ENCODE measurements at regions not wholly inside any gene's neighbourhood (a gene's known extent, or its start where the extent isn't known, plus 50 kb on each side); places are given as distances from the start of the nearest gene placed in this dataset.

DNA sequence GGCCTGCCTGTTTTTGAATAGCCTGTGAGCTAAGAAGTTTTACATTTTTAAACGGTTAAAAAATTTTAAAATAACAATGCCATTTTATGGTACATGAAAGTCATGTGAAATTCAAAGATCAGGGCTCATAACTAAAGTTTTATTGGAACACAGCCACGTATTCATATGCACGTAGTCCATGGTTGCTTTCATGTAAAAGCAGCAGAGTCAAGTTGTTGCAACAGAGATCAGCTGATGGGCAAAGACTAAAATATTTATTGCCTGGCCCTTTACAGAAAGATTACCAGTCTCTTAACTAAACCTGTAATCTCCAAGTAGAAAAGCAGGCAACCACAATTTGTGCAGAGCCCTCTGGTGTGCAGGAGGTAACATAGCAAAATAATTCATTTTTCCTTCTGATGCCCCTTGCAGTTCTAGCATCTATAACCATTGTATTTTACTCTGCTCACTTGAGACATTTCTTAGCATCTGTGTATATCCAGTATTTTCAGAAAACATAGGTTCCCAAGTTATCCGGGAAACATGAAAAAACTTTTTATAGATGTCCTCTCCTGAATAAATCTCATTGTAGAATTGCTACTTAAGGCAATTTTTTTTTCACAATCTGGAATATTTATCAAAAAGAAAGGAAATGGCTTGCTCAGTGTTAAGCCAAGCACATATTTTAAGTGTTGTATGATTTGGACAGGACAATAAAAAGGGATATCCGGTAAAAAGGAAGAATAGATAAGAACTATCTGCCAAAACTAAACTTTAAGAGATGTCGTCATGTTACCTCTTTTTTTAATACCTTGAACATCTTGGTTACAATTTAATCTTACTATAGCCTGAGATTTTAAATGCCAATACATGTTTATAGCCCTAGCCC is 430.8 kb downstream of the PLPP3 start:
- H3K27ac ChIP-seq = no peak overlapping the region
- TF ChIP-seq, protein P1, sequence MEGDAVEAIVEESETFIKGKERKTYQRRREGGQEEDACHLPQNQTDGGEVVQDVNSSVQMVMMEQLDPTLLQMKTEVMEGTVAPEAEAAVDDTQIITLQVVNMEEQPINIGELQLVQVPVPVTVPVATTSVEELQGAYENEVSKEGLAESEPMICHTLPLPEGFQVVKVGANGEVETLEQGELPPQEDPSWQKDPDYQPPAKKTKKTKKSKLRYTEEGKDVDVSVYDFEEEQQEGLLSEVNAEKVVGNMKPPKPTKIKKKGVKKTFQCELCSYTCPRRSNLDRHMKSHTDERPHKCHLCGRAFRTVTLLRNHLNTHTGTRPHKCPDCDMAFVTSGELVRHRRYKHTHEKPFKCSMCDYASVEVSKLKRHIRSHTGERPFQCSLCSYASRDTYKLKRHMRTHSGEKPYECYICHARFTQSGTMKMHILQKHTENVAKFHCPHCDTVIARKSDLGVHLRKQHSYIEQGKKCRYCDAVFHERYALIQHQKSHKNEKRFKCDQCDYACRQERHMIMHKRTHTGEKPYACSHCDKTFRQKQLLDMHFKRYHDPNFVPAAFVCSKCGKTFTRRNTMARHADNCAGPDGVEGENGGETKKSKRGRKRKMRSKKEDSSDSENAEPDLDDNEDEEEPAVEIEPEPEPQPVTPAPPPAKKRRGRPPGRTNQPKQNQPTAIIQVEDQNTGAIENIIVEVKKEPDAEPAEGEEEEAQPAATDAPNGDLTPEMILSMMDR (conservative IDR thresholded peaks at IDR 0.05; ENCODE audit: low read depth) = no peak
- CTCF ChIA-PET = interaction anchor here (0.7 kb wide), 1 partner anchor 788 kb away, joined by 3 read pairs; no protein-coding TSS in a partner anchor
- POLR2A ChIA-PET (ENCODE audit: low non-redundant PET) = no interaction called here
- no peak for DNase-seq (ENCODE audit: low spot score)

DNA sequence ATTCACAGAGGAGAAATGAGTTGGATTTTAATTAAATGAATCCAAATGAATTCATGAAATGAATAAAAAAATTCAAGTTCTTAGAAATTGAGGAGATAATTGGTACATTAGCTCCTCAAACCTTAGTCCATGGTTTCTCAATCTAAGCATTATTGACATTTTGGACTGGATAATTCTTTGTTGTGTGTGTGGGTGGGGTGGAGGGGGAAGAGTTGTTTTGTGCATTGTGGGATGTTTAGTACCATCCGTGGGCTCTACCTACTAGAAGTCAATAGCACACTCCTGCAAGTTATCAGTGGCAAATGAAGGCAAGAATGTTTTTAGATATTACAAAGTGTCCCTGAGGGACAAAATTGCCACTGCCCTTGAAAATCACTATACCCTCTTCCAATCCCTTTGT is 431.9 kb downstream of the PLPP3 start:
- CTCF ChIA-PET = no interaction called here
- no peak for DNase-seq (ENCODE audit: low spot score)
- TF ChIP-seq, protein P1 (conservative IDR thresholded peaks at IDR 0.05; ENCODE audit: low read depth) = no peak
- no peak overlapping the region for H3K27ac ChIP-seq
- POLR2A ChIA-PET (ENCODE audit: low non-redundant PET) = no interaction called here

DNA sequence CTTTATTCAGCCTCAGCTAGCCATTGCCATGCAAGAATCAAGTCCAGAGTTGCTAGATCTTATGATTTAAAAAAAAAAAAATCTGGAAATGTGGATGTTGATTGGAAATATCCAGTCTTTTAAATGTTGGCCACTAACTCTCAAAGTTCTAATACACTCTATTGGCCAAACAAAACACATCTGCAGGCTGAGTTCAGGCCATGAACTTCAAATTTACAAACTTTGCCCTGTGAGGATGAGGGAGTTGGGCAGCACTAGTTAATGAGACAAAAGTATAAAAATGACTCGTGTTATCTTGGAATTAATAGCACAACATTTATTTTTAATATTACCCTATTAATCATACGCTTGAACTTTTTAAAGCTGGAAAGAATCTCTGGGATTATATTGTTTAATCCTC is 432.3 kb downstream of the PLPP3 start:
- CTCF ChIA-PET = no interaction called here
- DNase-seq (ENCODE audit: low spot score) = no peak
- TF ChIP-seq, protein P1 (conservative IDR thresholded peaks at IDR 0.05; ENCODE audit: low read depth) = no peak
- H3K27ac ChIP-seq = no peak overlapping the region
- POLR2A ChIA-PET (ENCODE audit: low non-redundant PET) = no interaction called here

DNA sequence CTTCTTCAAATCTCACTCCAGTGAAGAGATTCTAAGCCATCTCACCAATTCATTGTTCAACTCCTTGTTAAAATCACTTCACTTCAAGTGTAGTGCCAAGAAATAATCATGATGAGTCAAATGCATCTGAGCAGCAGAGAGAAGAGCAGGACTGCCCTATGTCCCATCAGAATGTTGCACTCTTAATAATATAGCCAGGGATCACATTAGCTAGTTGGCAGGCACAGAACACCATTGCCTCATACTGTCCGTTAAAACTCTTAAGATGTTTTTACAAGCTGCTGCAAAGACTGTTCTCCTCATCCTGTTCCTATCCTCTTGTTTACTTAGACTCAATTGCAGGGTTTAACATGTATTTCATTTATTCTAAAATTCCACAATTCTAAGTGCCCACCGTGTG is 432.9 kb downstream of the PLPP3 start:
- ChIA-PET POLR2A (ENCODE audit: low non-redundant PET) (no interaction called here), CTCF (no interaction called here)
- TF ChIP-seq, protein P1 (conservative IDR thresholded peaks at IDR 0.05; ENCODE audit: low read depth) = no peak

DNA sequence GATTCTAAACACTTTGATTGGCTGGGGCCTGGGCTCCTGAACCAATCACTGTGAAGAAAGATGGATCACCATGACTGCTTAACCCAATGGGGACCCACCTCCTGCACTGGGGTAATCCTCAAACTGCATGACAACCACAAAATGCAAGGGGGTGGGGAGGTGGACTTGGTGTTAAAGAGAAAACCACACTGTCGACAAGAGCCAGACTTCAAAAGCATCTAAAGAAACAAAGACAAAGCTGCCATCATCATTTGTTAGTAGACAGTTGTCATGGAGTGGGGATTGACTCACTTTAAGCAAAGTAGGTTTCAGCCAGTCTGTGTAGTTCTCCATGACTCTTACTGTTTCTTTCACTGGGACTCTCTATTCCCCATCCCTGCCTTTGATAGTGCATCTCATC is 433.8 kb downstream of the PLPP3 start:
- TF ChIP-seq, protein P1 (conservative IDR thresholded peaks at IDR 0.05; ENCODE audit: low read depth) = no peak
- ChIA-PET POLR2A (ENCODE audit: low non-redundant PET) (no interaction called here), CTCF (no interaction called here)
- DNase-seq (ENCODE audit: low spot score) = no peak
- H3K27ac ChIP-seq = no peak overlapping the region

More for the DNA sequence above, 432.9 kb downstream of the PLPP3 start:
- no peak overlapping the region for H3K27ac ChIP-seq
- DNase-seq (ENCODE audit: low spot score) = no peak

DNA sequence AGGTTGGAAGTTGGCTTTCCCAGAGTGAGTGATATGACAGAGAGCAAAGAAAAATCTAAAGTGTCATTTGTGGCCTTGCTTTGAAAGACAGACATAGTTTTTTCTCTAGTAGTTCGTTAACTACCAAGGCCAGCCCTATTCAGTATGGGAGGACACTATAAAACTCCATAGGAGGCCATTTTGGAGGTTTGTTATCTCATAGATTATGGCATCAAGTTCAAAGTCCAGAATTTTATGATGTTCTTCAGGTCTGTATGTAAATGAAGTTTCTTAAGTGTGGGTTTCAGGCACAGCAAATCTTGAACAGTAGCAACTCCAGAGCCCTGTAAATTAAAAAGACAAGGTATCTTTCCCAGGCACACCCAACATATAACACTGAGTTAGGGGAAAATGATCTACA is 437.1 kb downstream of the PLPP3 start:
- TF ChIP-seq, protein P1 (conservative IDR thresholded peaks at IDR 0.05; ENCODE audit: low read depth) = no peak
- POLR2A ChIA-PET (ENCODE audit: low non-redundant PET) = no interaction called here
- CTCF ChIA-PET = no interaction called here
- no peak for DNase-seq (ENCODE audit: low spot score)
- H3K27ac ChIP-seq = no peak overlapping the region

Data from RWPE1 (cell line).